Aorta (tissue), 5 donors: ENCODE measurements at regions not wholly inside any gene's neighbourhood (a gene's known extent, or its start where the extent isn't known, plus 50 kb on each side); places are given as distances from the start of the nearest gene placed in this dataset.

ENCODE experiments used
- ATAC-seq: fragments of 200-7000 bp; cut with Tn5 transposase; one replicate; pipeline ENCODE4 v1.9.1; 2022; ENCODE audit warnings: moderate library complexity; ENCODE audit not compliant: low FRiP score
- DNase-seq, 2 donors: peaks; one replicate each; pipeline ENCODE4 v3.0.0-alpha.2; 2020
- H3K27ac ChIP-seq, 2 donors: one replicate each; pipeline ENCODE4 v1.5.1; 2013; ENCODE audit warnings: low read length in 2 of 2, mild to moderate bottlenecking in 2 of 2, moderate library complexity in 2 of 2, control low read depth in 1 of 2, inconsistent platforms in 1 of 2, low read depth in 1 of 2
- H3K27me3 ChIP-seq, 2 donors: one replicate each; pipeline ENCODE4 v1.6.1; 2013; ENCODE audit warnings: control low read depth in 1 of 2, low read length in 1 of 2, mild to moderate bottlenecking in 1 of 2, moderate library complexity in 1 of 2; ENCODE audit not compliant: insufficient read depth in 2 of 2, control insufficient read depth in 1 of 2
- H3K36me3 ChIP-seq, 2 donors: one replicate each; pipeline ENCODE4 v1.6.1; 2013; ENCODE audit warnings: control low read depth in 1 of 2, low read length in 1 of 2, mild to moderate bottlenecking in 1 of 2; ENCODE audit not compliant: insufficient read depth in 2 of 2, control insufficient read depth in 1 of 2
- H3K4me1 ChIP-seq, 2 donors: one replicate each; pipeline ENCODE4 v1.6.1; 2013; ENCODE audit warnings: low read length in 2 of 2, control low read depth in 1 of 2, mild to moderate bottlenecking in 1 of 2, moderate library complexity in 1 of 2; ENCODE audit not compliant: insufficient read depth in 2 of 2, control insufficient read depth in 1 of 2
- H3K4me3 ChIP-seq, 2 donors: one replicate each; pipeline ENCODE4 v1.5.1; 2013; ENCODE audit warnings: low read length in 2 of 2, control low read depth in 1 of 2, mild to moderate bottlenecking in 1 of 2
- H3K9me3 ChIP-seq: one replicate; pipeline ENCODE4 v1.6.1; 2013; ENCODE audit warnings: mild to moderate bottlenecking, low read length; ENCODE audit not compliant: control insufficient read depth
- WGBS, 2 donors: extraction: QIAGEN DNeasy Blood & Tissue Kit; methylation state at CpG; one replicate each; pipeline ENCODE4 v1.1.7; 2013; 5-methylcytosine and 5-hydroxymethylcytosine counted together
- intact Hi-C, 2 donors: fragments of 100-400 bp; cut with DNase I; formaldehyde crosslinking; loops; one replicate each; pipeline versions ENCODE4 v1.14.2 to v1.15.0; 2022
- donor health status: healthy with polysubstance abuse.
- donor health status: Bipolar disorder and iron deficiency.
- donor health status: DM: no; HTN: no; CAD: no.
- donor health status: DM: no; HTN: no; CAD: no.
- donor health status: DM: yes; HTN: yes; CAD: no.

DNA sequence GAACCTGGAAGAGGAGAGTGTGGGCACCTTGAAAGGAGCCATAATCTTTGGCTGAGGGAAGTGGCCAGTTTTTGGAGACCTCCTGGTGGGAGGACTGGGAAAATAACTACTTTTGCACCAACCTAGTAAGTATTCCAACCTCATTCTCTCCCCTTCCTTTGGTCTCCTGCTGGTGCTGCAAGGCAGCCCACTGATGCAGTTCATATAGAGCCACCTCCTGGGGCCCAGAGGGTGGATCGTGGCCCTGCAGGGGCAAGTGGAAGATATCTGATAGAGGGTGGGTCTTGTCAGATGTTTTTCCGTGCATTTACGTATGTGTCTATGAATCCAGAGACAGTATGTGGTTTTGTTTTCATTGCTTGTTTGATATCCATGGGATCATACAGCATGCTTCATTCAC is 172.8 kb upstream of the PITX1 start:
- WGBS, 2 donors = 98% methylated on average over 3 of the region's 3 CpGs

DNA sequence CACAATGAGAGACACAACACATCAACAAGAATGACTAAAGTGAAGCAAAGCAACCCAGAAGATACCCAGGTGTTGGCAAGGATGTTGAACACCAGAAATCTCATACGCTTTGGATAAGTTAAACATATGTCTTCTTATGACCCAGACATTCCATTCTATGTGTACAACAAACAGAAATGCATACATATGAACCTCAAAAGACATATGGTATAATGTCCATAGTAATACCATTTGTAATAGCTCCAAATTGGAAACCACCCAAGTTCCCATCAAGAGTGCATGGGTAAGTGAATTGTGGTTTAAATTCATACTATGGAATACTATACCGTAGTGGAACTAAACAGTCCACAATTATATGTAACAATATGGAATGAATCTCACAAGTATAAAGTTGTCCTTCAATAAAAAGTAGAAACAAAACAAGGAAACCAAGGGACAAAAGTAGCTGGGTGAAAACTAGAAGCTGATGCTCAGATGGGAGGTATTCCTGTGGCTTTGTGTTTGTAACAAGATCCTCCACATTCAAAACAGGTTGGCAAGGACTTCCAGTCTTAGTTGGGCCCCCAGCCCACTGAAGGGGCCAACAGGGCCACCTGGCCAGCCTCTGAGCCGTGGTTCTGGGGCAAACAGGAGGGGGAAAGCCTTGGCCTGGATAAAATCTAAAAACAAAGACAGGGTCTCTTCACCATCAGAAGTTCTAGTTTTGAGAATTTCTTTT is 171.8 kb upstream of the PITX1 start:
- DNase-seq (no peak), ATAC-seq (no peak)
- WGBS, 2 donors = 84 to 93% methylated on average over 3 of the region's 3 CpGs
- Histone ChIP-seq H3K4me3 (no peak overlapping the region), H3K27ac (no peak overlapping the region), H3K36me3 (no peaks in the 10 kb centered on the region), H3K9me3 (no peaks in the 10 kb centered on the region), H3K4me1 (peaks cover 0 to 5% of the 10 kb centered on the region in 2 donors), H3K27me3 (no peaks in the 10 kb centered on the region)
- intact Hi-C loops = loop anchor here in 1 of 2 donors (5.0 kb wide), 1 partner anchor 37 kb away; no protein-coding TSS in a partner anchor

More for the DNA sequence above, 172.8 kb upstream of the PITX1 start:
- H3K4me1 ChIP-seq = peaks cover 0 to 5% of the 10 kb centered on the region in 2 donors
- DNase-seq = peak in 1 of 2 donors; percentile 21
- H3K4me3 ChIP-seq = no peak overlapping the region
- ATAC-seq = no peak
- H3K36me3 ChIP-seq = no peaks in the 10 kb centered on the region
- H3K27ac ChIP-seq = no peak overlapping the region
- intact Hi-C loops = loop anchor here in 1 of 2 donors (5.0 kb wide), 1 partner anchor 35 kb away; no protein-coding TSS in a partner anchor
- no peaks in the 10 kb centered on the region for H3K9me3 ChIP-seq
- H3K27me3 ChIP-seq = no peaks in the 10 kb centered on the region

DNA sequence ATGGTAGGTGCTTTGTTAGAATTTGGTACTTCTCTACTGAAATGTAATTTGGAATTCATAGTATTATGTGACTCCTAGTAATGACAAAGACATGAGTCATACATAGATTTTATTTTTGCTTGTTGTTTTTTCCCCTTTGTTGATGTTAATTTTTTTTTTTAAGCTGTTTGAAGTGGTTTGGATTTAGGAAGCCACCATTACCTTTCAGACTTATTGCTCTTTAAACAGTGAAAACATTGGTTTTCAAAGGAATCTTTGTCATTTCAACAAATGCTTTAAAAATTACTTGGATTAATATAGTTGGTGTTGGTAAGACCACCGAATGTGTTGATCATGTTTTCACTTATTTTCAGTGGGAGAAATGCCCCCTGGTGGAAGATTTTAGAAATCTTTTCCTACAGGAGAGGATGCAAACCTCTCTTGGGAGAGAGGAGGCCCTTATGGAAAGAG is 170.1 kb upstream of the PITX1 start:
- Histone ChIP-seq H3K4me3 (no peak overlapping the region), H3K27ac (no peak overlapping the region), H3K4me1 (peaks cover 0 to 5% of the 10 kb centered on the region in 2 donors), H3K36me3 (no peaks in the 10 kb centered on the region), H3K27me3 (no peaks in the 10 kb centered on the region), H3K9me3 (no peaks in the 10 kb centered on the region)
- 63 to 81% methylated on average over 1 of the region's 1 CpG for WGBS, 2 donors
- DNase-seq (no peak), ATAC-seq (no peak)
- intact Hi-C loops = no loop called here

DNA sequence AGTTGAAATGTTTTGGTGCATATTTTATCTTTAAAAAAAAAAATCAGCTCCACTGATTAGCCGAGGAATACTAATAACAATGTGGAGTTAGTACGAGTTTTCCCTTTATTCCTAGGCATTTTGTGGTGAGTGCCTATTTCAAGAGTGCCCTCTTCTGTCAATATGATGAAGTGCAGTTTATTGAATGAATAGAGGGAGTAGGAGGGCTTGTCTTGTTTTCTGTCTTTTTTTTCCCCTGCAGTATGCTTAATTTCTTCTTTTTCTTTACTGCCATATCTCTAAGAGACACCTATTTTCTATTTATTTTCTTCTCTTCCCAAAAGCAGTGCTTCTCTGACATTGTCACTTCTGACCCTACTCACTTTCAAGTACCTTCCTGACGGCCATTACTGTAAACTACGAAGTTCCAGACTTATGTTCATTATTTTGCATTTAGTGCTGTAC is 169.6 kb upstream of the PITX1 start:
- no peak for DNase-seq
- no peak overlapping the region for H3K4me3 ChIP-seq
- H3K27me3 ChIP-seq = no peaks in the 10 kb centered on the region
- ATAC-seq = no peak
- intact Hi-C loops = no loop called here
- H3K27ac ChIP-seq = no peak overlapping the region
- WGBS, 2 donors = 83 to 88% methylated on average over 4 of the region's 4 CpGs
- H3K4me1 ChIP-seq = peaks cover 0 to 5% of the 10 kb centered on the region in 2 donors
- no peaks in the 10 kb centered on the region for H3K9me3 ChIP-seq
- H3K36me3 ChIP-seq = no peaks in the 10 kb centered on the region

DNA sequence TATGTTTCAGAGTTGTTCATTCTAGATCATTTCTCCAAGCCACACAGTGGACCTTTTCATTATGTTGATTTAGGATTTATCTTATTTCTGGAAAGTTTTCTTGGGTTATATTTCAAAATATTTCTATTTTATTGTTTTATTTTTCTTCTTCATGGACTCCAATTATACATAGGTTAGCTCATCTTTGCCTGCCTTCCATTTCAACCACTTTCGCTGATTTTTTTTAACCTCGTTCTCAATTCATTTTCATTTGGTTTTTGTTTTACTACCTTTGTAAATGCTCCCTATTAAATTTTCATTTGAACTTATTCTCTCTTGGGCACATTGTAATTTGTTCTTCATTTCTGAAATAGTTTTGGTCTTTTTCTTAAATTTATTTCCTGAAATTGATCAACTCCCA is 169.0 kb upstream of the PITX1 start:
- DNase-seq = no peak
- Histone ChIP-seq H3K36me3 (no peaks in the 10 kb centered on the region), H3K27me3 (no peaks in the 10 kb centered on the region), H3K9me3 (peaks cover 1% of the 10 kb centered on the region), H3K27ac (no peak overlapping the region), H3K4me3 (no peak overlapping the region), H3K4me1 (no peaks in the 10 kb centered on the region)
- no peak for ATAC-seq
- intact Hi-C loops = no loop called here
- 98% methylated on average over 2 of the region's 2 CpGs for WGBS, 2 donors

DNA sequence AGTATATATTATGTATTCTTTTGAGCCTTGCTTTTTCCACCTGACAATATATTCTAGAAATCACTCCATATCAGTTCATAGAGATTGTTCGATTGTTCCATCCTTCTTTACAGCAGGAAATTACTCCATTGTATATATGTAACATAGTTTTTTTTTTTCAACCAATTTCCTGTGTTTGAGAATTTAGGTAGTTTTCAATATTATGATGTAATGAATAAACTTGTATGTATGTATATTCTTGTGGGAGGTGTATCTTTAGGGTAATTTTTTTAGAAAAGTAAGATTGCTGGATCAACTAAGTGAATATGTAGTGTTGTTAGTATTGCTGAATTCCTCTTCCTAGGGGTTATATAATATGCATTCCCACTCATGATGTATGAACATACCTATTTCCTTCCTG is 165.9 kb upstream of the PITX1 start:
- no peak for ATAC-seq
- H3K4me3 ChIP-seq = no peak overlapping the region
- 93 to 95% methylated on average over 1 of the region's 1 CpG for WGBS, 2 donors
- H3K4me1 ChIP-seq = peaks cover 0 to 3% of the 10 kb centered on the region in 2 donors
- no peaks in the 10 kb centered on the region for H3K27me3 ChIP-seq
- intact Hi-C loops = loop anchor here in 1 of 2 donors (10.0 kb wide), 1 partner anchor 185 kb away; no protein-coding TSS in a partner anchor
- H3K9me3 ChIP-seq = peaks cover 1% of the 10 kb centered on the region
- no peaks in the 10 kb centered on the region for H3K36me3 ChIP-seq
- DNase-seq = no peak
- H3K27ac ChIP-seq = no peak overlapping the region

DNA sequence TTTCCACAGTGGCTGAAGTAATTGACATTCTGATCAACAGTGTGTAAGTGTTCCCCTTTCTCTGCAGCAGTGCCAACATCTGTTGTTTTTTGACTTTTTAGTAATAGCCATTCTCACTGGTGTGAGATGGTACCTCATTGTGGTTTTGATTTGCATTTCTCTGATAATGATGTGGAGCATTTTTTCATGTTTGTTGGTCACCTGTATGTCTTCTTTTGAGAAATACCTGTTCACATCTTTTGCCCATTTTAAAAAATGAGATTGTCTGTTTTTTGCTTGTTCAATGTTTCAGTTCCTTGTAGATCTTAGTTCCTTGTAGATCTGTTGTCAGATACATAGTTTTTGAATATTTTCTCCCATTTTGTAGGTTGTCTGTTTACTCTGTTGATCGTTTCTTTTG is 162.5 kb upstream of the PITX1 start:
- Histone ChIP-seq H3K27me3 (no peaks in the 10 kb centered on the region), H3K27ac (no peak overlapping the region), H3K9me3 (peaks cover 1% of the 10 kb centered on the region), H3K4me3 (no peak overlapping the region), H3K4me1 (peaks cover 0 to 3% of the 10 kb centered on the region in 2 donors), H3K36me3 (no peaks in the 10 kb centered on the region)
- whole genome bisulfite sequencing, 2 donors = 76 to 91% methylated on average over 1 of the region's 1 CpG
- ATAC-seq (no peak), DNase-seq (no peak)
- intact Hi-C loops = loop anchor here in 1 of 2 donors (10.0 kb wide), 1 partner anchor 182 kb away; no protein-coding TSS in a partner anchor

DNA sequence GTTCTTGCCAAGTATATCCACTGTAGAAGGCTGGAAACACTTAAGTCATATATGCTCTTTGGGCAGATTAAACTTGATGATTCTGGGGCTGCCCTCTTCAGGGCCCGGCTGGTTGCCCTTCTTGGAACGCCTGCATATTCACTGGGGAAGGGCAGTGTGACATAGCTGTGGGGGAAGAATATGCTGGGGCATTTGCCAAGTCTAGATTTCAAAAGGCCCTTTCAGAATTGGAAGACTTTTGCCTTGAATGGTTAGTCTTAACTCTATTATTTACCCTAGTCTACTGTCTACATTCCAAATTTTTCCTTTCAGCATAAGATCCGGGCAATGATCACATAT is 161.2 kb upstream of the PITX1 start:
- intact Hi-C loops = loop anchor here in 1 of 2 donors (10.0 kb wide), 1 partner anchor 180 kb away; no protein-coding TSS in a partner anchor
- DNase-seq = no peak
- Histone ChIP-seq H3K4me1 (peaks cover 0 to 3% of the 10 kb centered on the region in 2 donors), H3K27ac (no peak overlapping the region), H3K27me3 (no peaks in the 10 kb centered on the region), H3K4me3 (no peak overlapping the region), H3K9me3 (peaks cover 1% of the 10 kb centered on the region), H3K36me3 (no peaks in the 10 kb centered on the region)
- WGBS, 2 donors = 32 to 33% methylated on average over 3 of the region's 3 CpGs
- peak; percentile 23 for ATAC-seq
